ENCODE measurements at regions not wholly inside any gene's neighbourhood (a gene's known extent, or its start where the extent isn't known, plus 50 kb on each side); places are given as distances from the start of the nearest gene placed in this dataset.
A peak's percentile ranks its signal among the peaks of the same experiment; 100 is the strongest.

DNA sequence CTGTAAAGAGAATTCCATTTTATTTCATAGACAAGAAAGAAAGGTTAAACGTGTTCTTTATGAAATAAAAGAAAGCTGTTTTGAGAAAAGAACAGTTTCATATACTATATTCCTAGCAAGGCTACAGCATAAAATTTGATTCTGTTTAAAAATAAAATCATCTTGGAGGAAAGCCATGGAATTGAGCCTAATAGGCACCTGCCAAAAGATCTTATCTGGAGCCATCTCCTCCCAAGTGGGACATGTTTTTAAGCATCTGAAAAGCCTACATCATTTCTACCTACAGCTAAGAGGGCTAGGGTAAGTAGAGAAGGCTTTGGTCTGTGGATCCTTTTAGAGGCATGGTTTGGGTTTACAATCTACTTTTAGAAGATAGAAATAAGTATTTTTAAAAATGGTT is 89.3 kb downstream of the GAS1 start:
- no peaks in the 10 kb centered on the region for H3K27me3 ChIP-seq (ENCODE audit: control insufficient read depth in 3 of 3, insufficient read depth in 3 of 3, low read length in 2 of 3)
- H3K9ac ChIP-seq (ENCODE audit: insufficient read depth in 1 of 2, low read length in 2 of 2): no peak overlapping the region
- peaks cover 0 to 11% (median 0%) of the 10 kb centered on the region in 5 donors for H3K4me1 ChIP-seq (ENCODE audit: control insufficient read depth in 5 of 5, insufficient read depth in 5 of 5, low read length in 5 of 5)
- no peaks in the 10 kb centered on the region for H3K36me3 ChIP-seq (ENCODE audit: control insufficient read depth in 4 of 4, insufficient read depth in 4 of 4, low read length in 4 of 4)
- TF ChIP-seq, protein P1, sequence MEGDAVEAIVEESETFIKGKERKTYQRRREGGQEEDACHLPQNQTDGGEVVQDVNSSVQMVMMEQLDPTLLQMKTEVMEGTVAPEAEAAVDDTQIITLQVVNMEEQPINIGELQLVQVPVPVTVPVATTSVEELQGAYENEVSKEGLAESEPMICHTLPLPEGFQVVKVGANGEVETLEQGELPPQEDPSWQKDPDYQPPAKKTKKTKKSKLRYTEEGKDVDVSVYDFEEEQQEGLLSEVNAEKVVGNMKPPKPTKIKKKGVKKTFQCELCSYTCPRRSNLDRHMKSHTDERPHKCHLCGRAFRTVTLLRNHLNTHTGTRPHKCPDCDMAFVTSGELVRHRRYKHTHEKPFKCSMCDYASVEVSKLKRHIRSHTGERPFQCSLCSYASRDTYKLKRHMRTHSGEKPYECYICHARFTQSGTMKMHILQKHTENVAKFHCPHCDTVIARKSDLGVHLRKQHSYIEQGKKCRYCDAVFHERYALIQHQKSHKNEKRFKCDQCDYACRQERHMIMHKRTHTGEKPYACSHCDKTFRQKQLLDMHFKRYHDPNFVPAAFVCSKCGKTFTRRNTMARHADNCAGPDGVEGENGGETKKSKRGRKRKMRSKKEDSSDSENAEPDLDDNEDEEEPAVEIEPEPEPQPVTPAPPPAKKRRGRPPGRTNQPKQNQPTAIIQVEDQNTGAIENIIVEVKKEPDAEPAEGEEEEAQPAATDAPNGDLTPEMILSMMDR (IDR thresholded peaks at IDR 0.05; ENCODE audit: control extremely low read depth, extremely low read depth): no peak
- H3K27ac ChIP-seq (ENCODE audit: low read depth in 1 of 2, low read length in 1 of 2): no peak overlapping the region
- H3K9me3 ChIP-seq (ENCODE audit: control insufficient read depth in 4 of 4, insufficient read depth in 3 of 4, low read length in 3 of 4): no peaks in the 10 kb centered on the region
- no peak overlapping the region for H3K4me3 ChIP-seq
- ATAC-seq (ENCODE audit: insufficient read depth, low FRiP score) (no peak), DNase-seq (no peak)
- 76 to 80% methylated on average over 1 of the region's 1 CpG for WGBS, 2 donors

DNA sequence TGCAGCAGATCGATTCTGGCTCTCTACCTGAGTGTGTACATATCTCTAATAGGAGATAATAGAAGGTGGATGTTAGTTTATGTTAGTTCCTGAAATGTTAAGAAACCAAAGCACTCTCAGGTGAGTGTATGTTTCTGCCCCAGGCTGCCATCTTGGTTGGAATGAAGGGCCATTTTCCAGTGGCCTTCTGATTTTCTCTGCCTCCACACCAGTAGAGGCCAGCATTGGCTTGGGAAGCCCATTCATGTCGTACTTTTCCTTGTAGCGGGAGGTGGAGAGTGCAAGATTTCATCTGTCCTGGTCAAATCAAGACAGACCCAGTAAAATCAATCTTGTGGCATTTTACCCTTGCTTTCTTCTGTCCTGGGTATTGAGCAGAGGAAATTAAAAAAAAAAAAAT is 91.0 kb downstream of the GAS1 start:
- no peaks in the 10 kb centered on the region for H3K27me3 ChIP-seq (ENCODE audit: control insufficient read depth in 3 of 3, insufficient read depth in 3 of 3, low read length in 2 of 3)
- no peak for DNase-seq
- no peak for ATAC-seq (ENCODE audit: insufficient read depth, low FRiP score)
- H3K4me1 ChIP-seq (ENCODE audit: control insufficient read depth in 5 of 5, insufficient read depth in 5 of 5, low read length in 5 of 5): peaks cover 0 to 11% (median 0%) of the 10 kb centered on the region in 5 donors
- H3K9ac ChIP-seq (ENCODE audit: insufficient read depth in 1 of 2, low read length in 2 of 2): no peak overlapping the region
- H3K9me3 ChIP-seq (ENCODE audit: control insufficient read depth in 4 of 4, insufficient read depth in 3 of 4, low read length in 3 of 4): no peaks in the 10 kb centered on the region
- 84 to 92% methylated on average over 3 of the region's 3 CpGs for WGBS, 2 donors
- H3K4me3 ChIP-seq: no peak overlapping the region
- TF ChIP-seq, protein P1 (IDR thresholded peaks at IDR 0.05; ENCODE audit: control extremely low read depth, extremely low read depth): no peak
- H3K27ac ChIP-seq (ENCODE audit: low read depth in 1 of 2, low read length in 1 of 2): no peak overlapping the region
- no peaks in the 10 kb centered on the region for H3K36me3 ChIP-seq (ENCODE audit: control insufficient read depth in 4 of 4, insufficient read depth in 4 of 4, low read length in 4 of 4)

DNA sequence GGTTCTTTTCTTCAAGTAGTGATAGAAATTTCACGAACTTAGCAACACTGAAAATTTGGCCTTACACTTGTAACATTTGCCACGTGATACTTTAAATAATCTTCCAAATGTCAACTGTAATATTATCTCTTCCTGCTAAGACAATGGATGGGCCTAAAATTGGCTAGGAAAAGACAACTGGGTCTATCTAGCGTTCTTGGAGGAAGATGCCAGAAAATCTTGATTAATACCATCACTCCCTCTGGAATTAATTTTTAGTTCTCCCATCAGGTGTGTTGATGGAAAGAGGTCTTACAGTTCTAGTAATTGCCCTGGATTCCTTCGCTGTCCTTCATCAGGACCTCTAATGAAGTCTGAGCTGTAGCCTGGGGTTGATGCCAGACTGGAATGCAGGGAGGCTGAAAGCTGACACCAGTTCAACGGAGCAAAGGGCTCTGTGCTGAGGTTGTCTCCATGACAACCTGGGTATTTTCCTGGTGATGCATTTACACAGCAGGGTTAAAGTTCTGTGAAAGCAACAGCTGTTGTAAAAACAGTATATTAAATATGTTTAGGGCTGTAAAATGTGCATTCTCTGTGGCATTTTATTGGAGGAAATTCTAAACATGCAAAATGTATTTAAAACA is 92.3 kb downstream of the GAS1 start:
- Histone ChIP-seq H3K9ac (ENCODE audit: insufficient read depth in 1 of 2, low read length in 2 of 2) (peak overlapping the region in 1 of 2 donors; percentile 28), H3K27me3 (ENCODE audit: control insufficient read depth in 3 of 3, insufficient read depth in 3 of 3, low read length in 2 of 3) (no peaks in the 10 kb centered on the region), H3K36me3 (ENCODE audit: control insufficient read depth in 4 of 4, insufficient read depth in 4 of 4, low read length in 4 of 4) (no peaks in the 10 kb centered on the region), H3K4me1 (ENCODE audit: control insufficient read depth in 5 of 5, insufficient read depth in 5 of 5, low read length in 5 of 5) (peaks cover 0 to 11% (median 0%) of the 10 kb centered on the region in 5 donors), H3K9me3 (ENCODE audit: control insufficient read depth in 4 of 4, insufficient read depth in 3 of 4, low read length in 3 of 4) (no peaks in the 10 kb centered on the region), H3K4me3 (no peak overlapping the region), H3K27ac (ENCODE audit: low read depth in 1 of 2, low read length in 1 of 2) (no peak overlapping the region)
- DNase-seq (peak; percentile 90 to 94 (median 92)), ATAC-seq (ENCODE audit: insufficient read depth, low FRiP score) (no peak)
- TF ChIP-seq, protein P1 (IDR thresholded peaks at IDR 0.05; ENCODE audit: control extremely low read depth, extremely low read depth): no peak
- 32 to 41% methylated on average over 5 of the region's 5 CpGs for WGBS, 2 donors

DNA sequence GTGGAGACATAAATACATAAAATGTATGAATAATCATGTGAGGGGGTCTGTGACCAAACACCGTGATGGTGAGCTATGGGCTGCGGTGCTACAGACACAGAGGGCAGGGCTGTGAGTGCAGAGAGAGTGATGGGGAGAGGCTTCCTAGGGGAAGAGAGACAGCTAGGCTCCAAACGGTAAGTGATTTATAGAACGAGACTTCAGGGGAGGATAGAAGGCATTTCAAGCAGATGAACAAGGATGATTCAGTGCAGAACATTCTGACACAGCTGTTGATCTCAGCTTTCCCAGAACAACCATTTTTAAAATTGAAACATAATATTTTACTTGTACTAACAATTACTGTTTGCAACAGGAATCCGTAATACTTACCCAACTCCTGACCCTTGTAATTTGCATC is 100.7 kb downstream of the GAS1 start:
- no peaks in the 10 kb centered on the region for H3K27me3 ChIP-seq (ENCODE audit: control insufficient read depth in 3 of 3, insufficient read depth in 3 of 3, low read length in 2 of 3)
- H3K27ac ChIP-seq (ENCODE audit: low read depth in 1 of 2, low read length in 1 of 2): no peak overlapping the region
- ATAC-seq (ENCODE audit: insufficient read depth, low FRiP score) (no peak), DNase-seq (no peak)
- H3K9ac ChIP-seq (ENCODE audit: insufficient read depth in 1 of 2, low read length in 2 of 2): no peak overlapping the region
- H3K9me3 ChIP-seq (ENCODE audit: control insufficient read depth in 4 of 4, insufficient read depth in 3 of 4, low read length in 3 of 4): peaks cover 0 to 4% (median 0%) of the 10 kb centered on the region in 4 donors
- H3K4me3 ChIP-seq: no peak overlapping the region
- TF ChIP-seq, protein P1 (IDR thresholded peaks at IDR 0.05; ENCODE audit: control extremely low read depth, extremely low read depth): no peak
- H3K36me3 ChIP-seq (ENCODE audit: control insufficient read depth in 4 of 4, insufficient read depth in 4 of 4, low read length in 4 of 4): no peaks in the 10 kb centered on the region
- 88 to 92% methylated on average over 5 of the region's 5 CpGs for WGBS, 2 donors
- peaks cover 0 to 12% (median 2%) of the 10 kb centered on the region in 5 donors for H3K4me1 ChIP-seq (ENCODE audit: control insufficient read depth in 5 of 5, insufficient read depth in 5 of 5, low read length in 5 of 5)

All from lung (tissue), 11 donors.